ENCODE measurements at regions not wholly inside any gene's neighbourhood (a gene's known extent, or its start where the extent isn't known, plus 50 kb on each side); places are given as distances from the start of the nearest gene placed in this dataset.

DNA sequence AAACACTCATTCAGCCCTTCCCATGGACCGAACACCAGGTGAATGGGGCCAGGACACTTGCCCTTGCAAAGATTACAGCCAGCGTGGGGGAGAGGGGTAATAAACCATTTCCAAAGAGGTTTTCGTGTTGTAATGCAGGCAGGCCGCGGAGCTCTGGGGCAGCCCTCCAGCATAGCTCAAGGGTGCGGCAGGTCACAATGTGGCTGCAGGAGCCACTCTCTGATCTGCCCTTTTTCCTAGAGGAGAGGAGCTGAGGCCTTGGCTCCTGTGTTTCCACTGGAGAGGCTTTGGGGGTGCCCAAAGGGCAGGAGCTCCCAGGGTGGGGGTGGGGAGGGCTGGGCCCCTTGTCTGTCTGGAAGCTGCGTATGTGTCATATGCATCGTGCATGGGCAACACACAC is 134.2 kb upstream of the NECTIN1 start:
- Histone ChIP-seq H3K27ac (ENCODE audit: low read length) (peak overlapping the region; percentile 38), H3K9me3 (ENCODE audit: low read length) (no peaks in the 10 kb centered on the region), H3K9me2 (ENCODE audit: insufficient read depth, low read length) (no peaks in the 10 kb centered on the region), H3K9ac (ENCODE audit: low read length) (peak overlapping the region; percentile 36), H3K4me2 (ENCODE audit: low read length) (no peak overlapping the region), H3K27me3 (ENCODE audit: insufficient read depth, low read depth, low read length) (no peaks in the 10 kb centered on the region), H3K4me3 (ENCODE audit: low read length) (no peak overlapping the region), H4K20me1 (ENCODE audit: insufficient read depth) (no peaks in the 10 kb centered on the region), H3K79me2 (replicated peaks; ENCODE audit: insufficient read depth, low read length) (no peaks in the 10 kb centered on the region), H3F3A (ENCODE audit: insufficient read depth, low read length, poor library complexity, severe bottlenecking) (no peaks in the 10 kb centered on the region), H3K36me3 (ENCODE audit: insufficient read depth, low read length) (no peaks in the 10 kb centered on the region), H2AFZ (ENCODE audit: low read depth, low read length) (no peak overlapping the region)
- TF ChIP-seq MXI1 (conservative IDR thresholded peaks at IDR 0.05; ENCODE audit: poor library complexity, severe bottlenecking) (no peak), POLR2AphosphoS5 (IDR thresholded peaks at IDR 0.05) (no peak), SMC3 (conservative IDR thresholded peaks at IDR 0.05; ENCODE audit: poor library complexity) (no peak), RAD21 (conservative IDR thresholded peaks at IDR 0.05) (no peak), EP300 (conservative IDR thresholded peaks at IDR 0.05; ENCODE audit: poor library complexity, severe bottlenecking) (no peak), TAF1 (IDR thresholded peaks at IDR 0.05; ENCODE audit: low read depth) (no peak), EZH2 (IDR thresholded peaks at IDR 0.05; ENCODE audit: borderline replicate concordance, insufficient read depth, low read length, poor library complexity, severe bottlenecking) (no peak)
- TF ChIP-seq, protein P1, sequence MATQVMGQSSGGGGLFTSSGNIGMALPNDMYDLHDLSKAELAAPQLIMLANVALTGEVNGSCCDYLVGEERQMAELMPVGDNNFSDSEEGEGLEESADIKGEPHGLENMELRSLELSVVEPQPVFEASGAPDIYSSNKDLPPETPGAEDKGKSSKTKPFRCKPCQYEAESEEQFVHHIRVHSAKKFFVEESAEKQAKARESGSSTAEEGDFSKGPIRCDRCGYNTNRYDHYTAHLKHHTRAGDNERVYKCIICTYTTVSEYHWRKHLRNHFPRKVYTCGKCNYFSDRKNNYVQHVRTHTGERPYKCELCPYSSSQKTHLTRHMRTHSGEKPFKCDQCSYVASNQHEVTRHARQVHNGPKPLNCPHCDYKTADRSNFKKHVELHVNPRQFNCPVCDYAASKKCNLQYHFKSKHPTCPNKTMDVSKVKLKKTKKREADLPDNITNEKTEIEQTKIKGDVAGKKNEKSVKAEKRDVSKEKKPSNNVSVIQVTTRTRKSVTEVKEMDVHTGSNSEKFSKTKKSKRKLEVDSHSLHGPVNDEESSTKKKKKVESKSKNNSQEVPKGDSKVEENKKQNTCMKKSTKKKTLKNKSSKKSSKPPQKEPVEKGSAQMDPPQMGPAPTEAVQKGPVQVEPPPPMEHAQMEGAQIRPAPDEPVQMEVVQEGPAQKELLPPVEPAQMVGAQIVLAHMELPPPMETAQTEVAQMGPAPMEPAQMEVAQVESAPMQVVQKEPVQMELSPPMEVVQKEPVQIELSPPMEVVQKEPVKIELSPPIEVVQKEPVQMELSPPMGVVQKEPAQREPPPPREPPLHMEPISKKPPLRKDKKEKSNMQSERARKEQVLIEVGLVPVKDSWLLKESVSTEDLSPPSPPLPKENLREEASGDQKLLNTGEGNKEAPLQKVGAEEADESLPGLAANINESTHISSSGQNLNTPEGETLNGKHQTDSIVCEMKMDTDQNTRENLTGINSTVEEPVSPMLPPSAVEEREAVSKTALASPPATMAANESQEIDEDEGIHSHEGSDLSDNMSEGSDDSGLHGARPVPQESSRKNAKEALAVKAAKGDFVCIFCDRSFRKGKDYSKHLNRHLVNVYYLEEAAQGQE (IDR thresholded peaks at IDR 0.05; ENCODE audit: borderline replicate concordance), result no peak
- TF ChIP-seq, protein P2, sequence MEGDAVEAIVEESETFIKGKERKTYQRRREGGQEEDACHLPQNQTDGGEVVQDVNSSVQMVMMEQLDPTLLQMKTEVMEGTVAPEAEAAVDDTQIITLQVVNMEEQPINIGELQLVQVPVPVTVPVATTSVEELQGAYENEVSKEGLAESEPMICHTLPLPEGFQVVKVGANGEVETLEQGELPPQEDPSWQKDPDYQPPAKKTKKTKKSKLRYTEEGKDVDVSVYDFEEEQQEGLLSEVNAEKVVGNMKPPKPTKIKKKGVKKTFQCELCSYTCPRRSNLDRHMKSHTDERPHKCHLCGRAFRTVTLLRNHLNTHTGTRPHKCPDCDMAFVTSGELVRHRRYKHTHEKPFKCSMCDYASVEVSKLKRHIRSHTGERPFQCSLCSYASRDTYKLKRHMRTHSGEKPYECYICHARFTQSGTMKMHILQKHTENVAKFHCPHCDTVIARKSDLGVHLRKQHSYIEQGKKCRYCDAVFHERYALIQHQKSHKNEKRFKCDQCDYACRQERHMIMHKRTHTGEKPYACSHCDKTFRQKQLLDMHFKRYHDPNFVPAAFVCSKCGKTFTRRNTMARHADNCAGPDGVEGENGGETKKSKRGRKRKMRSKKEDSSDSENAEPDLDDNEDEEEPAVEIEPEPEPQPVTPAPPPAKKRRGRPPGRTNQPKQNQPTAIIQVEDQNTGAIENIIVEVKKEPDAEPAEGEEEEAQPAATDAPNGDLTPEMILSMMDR (IDR thresholded peaks at IDR 0.05; ENCODE audit: poor library complexity, severe bottlenecking), result no peak

DNA sequence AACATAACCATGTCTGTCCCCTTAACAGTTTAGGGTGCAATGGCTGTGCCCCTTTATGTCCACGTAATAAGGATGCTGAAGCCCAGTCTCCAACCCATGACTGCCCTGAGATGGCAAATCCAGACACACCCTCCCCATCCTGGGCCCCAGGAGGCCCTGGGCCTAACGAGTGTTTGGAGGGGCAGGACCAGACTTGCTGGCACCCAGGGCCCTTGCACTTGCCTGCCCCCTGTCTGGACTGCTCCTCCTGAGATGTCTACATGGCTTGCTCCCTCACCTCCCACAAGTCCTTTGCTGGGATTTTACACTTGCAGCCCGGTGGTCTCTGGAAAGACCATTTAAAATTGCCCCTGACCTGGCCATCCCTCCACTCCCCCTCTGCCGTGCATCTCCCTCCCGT is 132.2 kb upstream of the NECTIN1 start:
- H3K27me3 ChIP-seq (ENCODE audit: insufficient read depth, low read depth, low read length), result no peaks in the 10 kb centered on the region
- no peak overlapping the region for H3K9ac ChIP-seq (ENCODE audit: low read length)
- H3K4me2 ChIP-seq (ENCODE audit: low read length), result no peak overlapping the region
- TF ChIP-seq TAF1 (IDR thresholded peaks at IDR 0.05; ENCODE audit: low read depth) (no peak), EZH2 (IDR thresholded peaks at IDR 0.05; ENCODE audit: borderline replicate concordance, insufficient read depth, low read length, poor library complexity, severe bottlenecking) (no peak), MXI1 (conservative IDR thresholded peaks at IDR 0.05; ENCODE audit: poor library complexity, severe bottlenecking) (no peak)
- TF ChIP-seq, protein P2 (IDR thresholded peaks at IDR 0.05; ENCODE audit: poor library complexity, severe bottlenecking), result no peak
- H3F3A ChIP-seq (ENCODE audit: insufficient read depth, low read length, poor library complexity, severe bottlenecking), result no peaks in the 10 kb centered on the region
- no peaks in the 10 kb centered on the region for H3K36me3 ChIP-seq (ENCODE audit: insufficient read depth, low read length)
- no peaks in the 10 kb centered on the region for H3K9me3 ChIP-seq (ENCODE audit: low read length)
- no peaks in the 10 kb centered on the region for H3K79me2 ChIP-seq (replicated peaks; ENCODE audit: insufficient read depth, low read length)
- H3K4me3 ChIP-seq (ENCODE audit: low read length), result no peak overlapping the region
- no peaks in the 10 kb centered on the region for H4K20me1 ChIP-seq (ENCODE audit: insufficient read depth)
- H3K27ac ChIP-seq (ENCODE audit: low read length), result no peak overlapping the region
- H2AFZ ChIP-seq (ENCODE audit: low read depth, low read length), result no peak overlapping the region
- no peaks in the 10 kb centered on the region for H3K9me2 ChIP-seq (ENCODE audit: insufficient read depth, low read length)
